ENCODE measurements at regions not wholly inside any gene's neighbourhood (a gene's known extent, or its start where the extent isn't known, plus 50 kb on each side); places are given as distances from the start of the nearest gene placed in this dataset.

DNA sequence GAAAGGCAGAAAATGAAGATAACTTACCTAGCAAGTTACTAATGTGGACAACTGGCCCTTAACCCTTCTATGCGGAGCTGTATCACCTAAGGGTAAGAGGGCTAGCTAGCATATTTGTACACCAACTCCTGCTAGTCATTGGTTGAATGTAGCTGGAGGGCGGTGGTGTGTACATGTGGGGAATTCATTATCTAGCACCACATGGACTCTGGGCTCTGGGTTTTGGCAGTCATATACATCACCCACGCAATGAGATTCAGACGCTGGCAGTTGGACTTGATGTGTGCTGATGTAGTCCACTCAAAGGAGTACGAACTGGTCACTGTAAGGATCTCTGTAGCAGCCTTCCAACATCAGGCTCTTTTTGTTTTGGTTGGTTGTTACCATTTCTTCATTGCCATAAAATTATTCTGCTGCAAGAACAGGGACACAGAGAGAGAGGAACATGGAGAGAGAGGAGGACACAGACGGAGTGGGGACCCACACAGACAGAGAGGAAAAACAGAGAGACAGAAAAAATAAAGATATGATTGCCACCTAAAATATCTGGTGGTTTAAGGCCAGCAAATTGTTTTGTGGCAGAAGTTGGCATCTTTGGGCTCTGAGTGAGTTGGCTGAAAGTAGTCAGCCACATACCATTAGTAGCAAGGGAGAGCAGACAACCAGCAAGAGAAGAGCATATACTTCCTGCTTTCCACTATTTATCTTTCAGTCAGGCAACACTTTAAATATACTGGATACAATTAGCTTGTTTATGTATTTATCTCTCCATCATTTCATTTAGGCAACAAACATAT is 76.7 kb upstream of the MTPN start:
- Histone ChIP-seq H3K27ac (no peak overlapping the region), H3K4me1 (ENCODE audit: control insufficient read depth in 1 of 2, insufficient read depth in 1 of 2, low read depth in 1 of 2, low read length in 1 of 2) (no peaks in the 10 kb centered on the region), H3K9me3 (no peaks in the 10 kb centered on the region), H3K27me3 (no peaks in the 10 kb centered on the region), H3K36me3 (no peaks in the 10 kb centered on the region), H3K4me3 (ENCODE audit: low read depth in 1 of 2, low read length in 1 of 2) (no peak overlapping the region)
- TF ChIP-seq, protein P1, sequence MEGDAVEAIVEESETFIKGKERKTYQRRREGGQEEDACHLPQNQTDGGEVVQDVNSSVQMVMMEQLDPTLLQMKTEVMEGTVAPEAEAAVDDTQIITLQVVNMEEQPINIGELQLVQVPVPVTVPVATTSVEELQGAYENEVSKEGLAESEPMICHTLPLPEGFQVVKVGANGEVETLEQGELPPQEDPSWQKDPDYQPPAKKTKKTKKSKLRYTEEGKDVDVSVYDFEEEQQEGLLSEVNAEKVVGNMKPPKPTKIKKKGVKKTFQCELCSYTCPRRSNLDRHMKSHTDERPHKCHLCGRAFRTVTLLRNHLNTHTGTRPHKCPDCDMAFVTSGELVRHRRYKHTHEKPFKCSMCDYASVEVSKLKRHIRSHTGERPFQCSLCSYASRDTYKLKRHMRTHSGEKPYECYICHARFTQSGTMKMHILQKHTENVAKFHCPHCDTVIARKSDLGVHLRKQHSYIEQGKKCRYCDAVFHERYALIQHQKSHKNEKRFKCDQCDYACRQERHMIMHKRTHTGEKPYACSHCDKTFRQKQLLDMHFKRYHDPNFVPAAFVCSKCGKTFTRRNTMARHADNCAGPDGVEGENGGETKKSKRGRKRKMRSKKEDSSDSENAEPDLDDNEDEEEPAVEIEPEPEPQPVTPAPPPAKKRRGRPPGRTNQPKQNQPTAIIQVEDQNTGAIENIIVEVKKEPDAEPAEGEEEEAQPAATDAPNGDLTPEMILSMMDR (IDR thresholded peaks at IDR 0.05) = no peak

- no peak overlapping the region for H3K27ac ChIP-seq
Observed at GRCh38 chr7:136051203-136051928, 74.2 kb upstream of the MTPN start.

GRCh38 chr7:136050462-136050847 is 73.3 kb upstream of the MTPN start:
- TF ChIP-seq, protein P1 (IDR thresholded peaks at IDR 0.05) = no peak

More at GRCh38 chr7:136051203-136051928, 74.2 kb upstream of the MTPN start:
- Histone ChIP-seq H3K9me3 (no peaks in the 10 kb centered on the region), H3K36me3 (no peaks in the 10 kb centered on the region), H3K4me1 (ENCODE audit: control insufficient read depth in 1 of 2, insufficient read depth in 1 of 2, low read depth in 1 of 2, low read length in 1 of 2) (no peaks in the 10 kb centered on the region), H3K27me3 (no peaks in the 10 kb centered on the region), H3K4me3 (ENCODE audit: low read depth in 1 of 2, low read length in 1 of 2) (no peak overlapping the region)
- TF ChIP-seq, protein P1 (IDR thresholded peaks at IDR 0.05) = no peak

DNA sequence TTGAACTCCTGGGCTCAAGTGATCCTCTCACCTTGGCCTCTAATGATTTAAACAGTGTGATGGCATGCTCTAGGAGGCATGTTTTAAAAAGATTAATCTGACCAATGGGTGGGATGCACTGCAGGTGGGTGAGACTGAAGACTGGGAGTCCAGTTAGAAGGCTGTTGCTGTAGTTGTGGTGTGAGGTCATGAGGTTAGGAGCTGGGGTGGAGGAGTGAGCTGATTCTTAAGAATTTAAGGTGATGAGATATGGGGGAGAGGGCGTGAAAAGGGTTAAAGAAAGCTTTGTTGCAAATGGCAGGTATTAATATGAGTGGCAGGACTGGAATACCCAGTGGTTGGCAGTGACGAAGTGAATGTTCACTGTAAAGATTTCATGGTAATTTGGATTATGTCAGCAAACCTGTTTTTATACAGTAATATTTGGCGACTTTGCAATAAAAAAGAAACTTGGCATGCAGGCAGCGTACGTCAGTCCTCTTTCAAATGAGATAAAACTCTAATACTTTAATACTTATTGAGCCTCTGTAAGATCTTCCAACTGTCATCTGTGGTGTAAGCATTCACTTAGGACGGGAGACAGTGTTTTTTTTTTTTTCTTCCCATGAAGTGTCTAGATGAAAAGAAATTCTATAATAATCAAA is 72.8 kb upstream of the MTPN start:
- H3K4me3 ChIP-seq (ENCODE audit: low read depth in 1 of 2, low read length in 1 of 2) = no peak overlapping the region
- H3K4me1 ChIP-seq (ENCODE audit: control insufficient read depth in 1 of 2, insufficient read depth in 1 of 2, low read depth in 1 of 2, low read length in 1 of 2) = no peaks in the 10 kb centered on the region
- H3K27me3 ChIP-seq = no peaks in the 10 kb centered on the region
- H3K27ac ChIP-seq = no peak overlapping the region
- no peaks in the 10 kb centered on the region for H3K9me3 ChIP-seq
- H3K36me3 ChIP-seq = no peaks in the 10 kb centered on the region
- TF ChIP-seq, protein P1 (IDR thresholded peaks at IDR 0.05) = no peak

More at GRCh38 chr7:136050462-136050847, 73.3 kb upstream of the MTPN start:
- Histone ChIP-seq H3K4me3 (ENCODE audit: low read depth in 1 of 2, low read length in 1 of 2) (no peak overlapping the region), H3K27ac (no peak overlapping the region), H3K27me3 (no peaks in the 10 kb centered on the region), H3K9me3 (no peaks in the 10 kb centered on the region), H3K36me3 (no peaks in the 10 kb centered on the region), H3K4me1 (ENCODE audit: control insufficient read depth in 1 of 2, insufficient read depth in 1 of 2, low read depth in 1 of 2, low read length in 1 of 2) (no peaks in the 10 kb centered on the region)

DNA sequence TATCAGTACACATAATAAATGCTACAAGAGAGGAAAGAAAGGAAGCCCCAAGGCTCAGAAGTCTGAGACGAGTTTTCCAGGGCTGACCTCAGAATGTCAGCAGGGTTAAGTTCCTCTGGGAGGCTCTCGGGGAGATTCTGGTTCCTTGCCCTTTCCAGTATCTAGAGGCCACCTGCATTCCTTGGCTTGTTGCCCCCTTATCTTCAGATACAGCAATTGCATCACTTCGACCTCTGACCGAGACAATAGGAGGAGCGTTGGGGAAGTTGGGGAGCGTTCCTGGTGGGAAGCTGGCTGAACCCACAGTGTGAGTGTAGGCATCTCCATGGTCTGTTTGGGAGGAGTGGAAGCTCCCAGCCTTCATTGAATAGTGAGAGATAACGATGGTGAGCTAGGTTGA is 72.0 kb upstream of the MTPN start:
- H3K36me3 ChIP-seq = no peaks in the 10 kb centered on the region
- H3K27ac ChIP-seq = no peak overlapping the region
- H3K9me3 ChIP-seq = no peaks in the 10 kb centered on the region
- no peaks in the 10 kb centered on the region for H3K4me1 ChIP-seq (ENCODE audit: control insufficient read depth in 1 of 2, insufficient read depth in 1 of 2, low read depth in 1 of 2, low read length in 1 of 2)
- H3K4me3 ChIP-seq (ENCODE audit: low read depth in 1 of 2, low read length in 1 of 2) = no peak overlapping the region
- TF ChIP-seq, protein P1 (IDR thresholded peaks at IDR 0.05) = no peak
- no peaks in the 10 kb centered on the region for H3K27me3 ChIP-seq
